NT2/D1 (cell line): ENCODE measurements at regions not wholly inside any gene's neighbourhood (a gene's known extent, or its start where the extent isn't known, plus 50 kb on each side); places are given as distances from the start of the nearest gene placed in this dataset.

Experiments
- DNase-seq: peaks from one replicate; pipeline ENCODE4 v3.0.0-alpha.2; 2011; ENCODE audit warnings: low read depth, low spot score
- H3K27me3 ChIP-seq: 2 replicates; pipeline ENCODE4 v1.6.0; 2011; ENCODE audit warnings: mild to moderate bottlenecking; ENCODE audit not compliant: insufficient read length, insufficient read depth
- H3K36me3 ChIP-seq: 2 replicates; pipeline ENCODE4 v1.6.1; 2011; ENCODE audit warnings: mild to moderate bottlenecking, low read length, mixed read lengths; ENCODE audit not compliant: insufficient read depth, insufficient read length
- H3K4me1 ChIP-seq: 2 replicates; pipeline ENCODE4 v1.5.1; 2011; ENCODE audit not compliant: insufficient read depth, insufficient read length
- H3K4me3 ChIP-seq: 2 replicates; pipeline ENCODE4 v1.5.1; 2011; ENCODE audit warnings: low read depth; ENCODE audit not compliant: insufficient read length
- H3K9ac ChIP-seq: 2 replicates; pipeline ENCODE4 v1.6.0; 2011; ENCODE audit warnings: low read depth; ENCODE audit not compliant: insufficient read length
- H3K9me3 ChIP-seq: 2 replicates; pipeline ENCODE4 v1.5.1; 2011; ENCODE audit warnings: mild to moderate bottlenecking, low read length; ENCODE audit not compliant: insufficient read depth
- SUZ12 ChIP-seq: IDR thresholded peaks from 2 replicates; pipeline ENCODE4 v1.6.1; 2011; ENCODE audit not compliant: insufficient read length, insufficient read depth; ENCODE audit errors: extremely low read depth
- YY1 ChIP-seq: IDR thresholded peaks from 2 replicates; pipeline ENCODE4 v1.6.1; 2011; ENCODE audit not compliant: insufficient read length, insufficient read depth
- ZNF274 ChIP-seq: IDR thresholded peaks from 2 replicates; pipeline ENCODE4 v1.6.1; 2011; ENCODE audit warnings: mild to moderate bottlenecking, low read depth, low read length

DNA sequence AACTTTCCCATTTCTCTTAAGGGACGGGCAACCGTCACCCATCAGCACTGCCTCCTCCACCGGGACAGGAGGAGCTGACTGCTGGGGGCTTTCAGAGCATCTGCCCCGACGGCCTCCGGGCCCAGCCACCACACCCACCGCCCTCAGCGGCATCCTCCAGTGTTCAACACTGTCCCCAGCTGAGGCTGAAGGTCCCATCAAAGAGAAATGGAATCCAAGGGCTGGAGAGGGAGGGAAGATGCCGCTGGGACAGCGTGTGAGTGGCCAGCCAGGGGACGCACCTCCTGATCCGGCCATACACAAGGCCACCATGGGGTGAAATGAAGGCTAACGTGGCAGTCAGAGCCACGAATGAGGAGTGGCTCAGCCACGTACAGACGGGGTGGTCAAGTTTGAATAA lies 153.6 kb upstream of the PPP2R2D start:
- Histone ChIP-seq H3K4me1 (peaks cover 39% of the 10 kb centered on the region), H3K9ac (no peak overlapping the region), H3K4me3 (no peak overlapping the region), H3K27me3 (peaks cover 10% of the 10 kb centered on the region), H3K9me3 (no peaks in the 10 kb centered on the region), H3K36me3 (no peaks in the 10 kb centered on the region)
- no peak for DNase-seq
- TF ChIP-seq SUZ12 (no peak), ZNF274 (no peak), YY1 (no peak)

DNA sequence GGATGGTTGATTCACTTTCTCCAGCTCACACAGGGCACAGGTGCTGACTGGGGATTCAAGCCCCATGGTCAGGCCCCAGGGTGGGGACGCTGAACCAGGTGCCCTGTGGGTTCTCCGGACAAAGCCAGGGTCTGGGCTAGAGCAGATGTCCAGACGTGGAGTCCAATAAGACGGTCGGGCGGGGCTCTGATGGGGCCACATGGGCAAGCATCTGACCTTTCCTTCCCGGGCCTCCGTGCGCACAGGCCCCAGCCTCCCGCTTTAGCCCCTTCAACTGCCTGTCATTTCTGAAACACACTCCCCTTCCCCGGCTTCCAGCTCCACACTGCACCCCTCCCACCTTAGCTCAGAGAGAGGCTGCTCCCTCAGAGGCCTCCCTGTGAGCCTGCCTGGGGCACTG lies 153.0 kb upstream of the PPP2R2D start:
- DNase-seq = no peak
- no peaks in the 10 kb centered on the region for H3K9me3 ChIP-seq
- no peak overlapping the region for H3K9ac ChIP-seq
- H3K27me3 ChIP-seq = peaks cover 10% of the 10 kb centered on the region
- no peak overlapping the region for H3K4me3 ChIP-seq
- H3K4me1 ChIP-seq = peaks cover 39% of the 10 kb centered on the region
- no peaks in the 10 kb centered on the region for H3K36me3 ChIP-seq
- TF ChIP-seq ZNF274 (no peak), YY1 (no peak), SUZ12 (no peak)

DNA sequence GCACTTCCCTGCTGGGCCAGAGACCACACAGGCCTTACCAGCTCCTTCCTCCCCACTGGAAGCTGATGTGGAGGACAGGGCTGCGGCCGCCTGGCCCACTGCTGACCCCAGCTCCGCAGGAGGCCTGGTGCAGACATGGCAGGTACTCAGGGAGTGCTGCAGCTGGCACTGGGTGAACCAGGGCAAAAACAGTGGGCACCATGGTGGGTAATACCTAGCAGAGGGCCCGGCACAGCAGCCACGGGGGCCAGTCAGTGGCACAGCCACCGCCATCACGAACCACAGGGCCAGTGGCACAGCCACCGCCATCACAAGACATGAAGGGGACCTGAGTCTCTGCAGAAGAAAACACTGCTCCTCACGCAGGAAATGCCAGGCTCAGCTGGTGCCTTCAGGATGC lies 152.6 kb upstream of the PPP2R2D start:
- Histone ChIP-seq H3K27me3 (peaks cover 10% of the 10 kb centered on the region), H3K9me3 (no peaks in the 10 kb centered on the region), H3K4me3 (no peak overlapping the region), H3K4me1 (peaks cover 41% of the 10 kb centered on the region), H3K36me3 (no peaks in the 10 kb centered on the region), H3K9ac (no peak overlapping the region)
- no peak for DNase-seq
- no peak for TF ChIP-seq ZNF274
- TF ChIP-seq YY1 = no peak
- no peak for TF ChIP-seq SUZ12

DNA sequence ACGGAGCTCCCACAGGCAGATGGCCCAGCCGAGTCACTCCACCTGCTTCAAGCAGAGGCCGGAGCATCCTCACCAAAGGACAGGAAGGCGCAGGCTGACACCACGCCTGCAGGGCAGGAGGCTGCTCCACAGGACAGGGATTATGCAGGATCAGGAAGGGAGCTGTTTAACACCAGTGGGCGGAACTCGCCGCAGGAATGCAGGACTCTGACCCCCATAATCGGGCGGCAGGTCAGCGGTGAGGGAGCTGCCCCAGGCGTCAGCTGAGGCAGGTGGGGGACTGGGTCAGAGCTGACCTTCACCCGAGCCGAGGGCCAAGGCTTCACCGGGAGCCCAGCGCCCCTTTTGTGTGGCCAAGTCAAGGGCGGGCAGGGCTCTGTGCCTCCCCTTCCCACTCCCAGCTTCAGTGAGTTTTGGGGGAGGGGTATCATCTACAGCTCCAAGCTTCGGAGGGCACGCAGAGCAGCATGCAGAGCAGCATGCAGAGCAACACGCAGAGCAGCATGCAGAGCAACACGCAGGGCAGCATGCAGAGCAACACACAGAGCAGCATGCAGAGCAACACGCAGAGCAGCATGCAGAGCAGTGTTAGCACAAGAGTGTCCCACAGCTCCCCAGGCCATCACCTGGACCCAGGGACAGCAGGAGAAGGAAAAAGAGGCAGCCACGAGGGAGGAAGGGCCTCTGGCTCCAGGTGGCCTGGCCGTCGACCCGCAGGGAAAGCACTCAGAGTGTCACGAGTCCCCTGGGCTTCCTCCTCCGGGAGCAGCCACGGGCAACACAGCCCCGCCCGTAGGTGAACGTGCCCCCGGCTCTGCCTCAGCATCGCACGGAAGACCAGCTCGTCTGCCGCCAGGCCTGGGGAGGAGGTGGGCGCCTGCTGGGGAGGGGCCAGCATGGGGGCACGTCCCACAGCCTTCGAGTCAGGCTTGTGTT lies 151.7 kb upstream of the PPP2R2D start:
- Histone ChIP-seq H3K4me1 (peaks cover 35% of the 10 kb centered on the region), H3K36me3 (no peaks in the 10 kb centered on the region), H3K27me3 (peaks cover 10% of the 10 kb centered on the region), H3K4me3 (no peak overlapping the region), H3K9me3 (no peaks in the 10 kb centered on the region), H3K9ac (peak overlapping the region; percentile 21)
- no peak for DNase-seq
- TF ChIP-seq YY1 (no peak), ZNF274 (no peak)

DNA sequence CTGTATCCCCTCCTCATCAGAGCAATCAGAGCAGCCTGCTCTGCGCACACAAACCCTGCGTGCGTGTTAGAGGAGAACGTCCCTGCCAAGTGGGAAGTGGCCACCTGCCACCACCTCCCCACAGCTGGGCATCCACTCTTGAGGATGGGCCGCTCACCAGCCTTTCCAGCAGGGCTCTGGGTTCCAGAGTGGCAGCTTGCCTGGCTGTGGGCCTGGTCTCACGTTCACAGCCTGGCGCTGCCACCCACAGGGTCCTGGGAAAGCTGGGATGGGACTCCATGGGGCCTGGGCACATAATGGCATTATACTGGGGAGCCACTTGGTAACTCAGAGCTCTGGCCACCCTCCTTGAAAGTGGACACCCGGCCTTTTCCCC lies 151.1 kb upstream of the PPP2R2D start:
- no peak for DNase-seq
- Histone ChIP-seq H3K4me1 (peaks cover 32% of the 10 kb centered on the region), H3K9ac (peak overlapping the region; percentile 21), H3K27me3 (peaks cover 10% of the 10 kb centered on the region), H3K9me3 (no peaks in the 10 kb centered on the region), H3K4me3 (no peak overlapping the region), H3K36me3 (no peaks in the 10 kb centered on the region)
- TF ChIP-seq SUZ12 (no peak), YY1 (no peak), ZNF274 (no peak)

DNA sequence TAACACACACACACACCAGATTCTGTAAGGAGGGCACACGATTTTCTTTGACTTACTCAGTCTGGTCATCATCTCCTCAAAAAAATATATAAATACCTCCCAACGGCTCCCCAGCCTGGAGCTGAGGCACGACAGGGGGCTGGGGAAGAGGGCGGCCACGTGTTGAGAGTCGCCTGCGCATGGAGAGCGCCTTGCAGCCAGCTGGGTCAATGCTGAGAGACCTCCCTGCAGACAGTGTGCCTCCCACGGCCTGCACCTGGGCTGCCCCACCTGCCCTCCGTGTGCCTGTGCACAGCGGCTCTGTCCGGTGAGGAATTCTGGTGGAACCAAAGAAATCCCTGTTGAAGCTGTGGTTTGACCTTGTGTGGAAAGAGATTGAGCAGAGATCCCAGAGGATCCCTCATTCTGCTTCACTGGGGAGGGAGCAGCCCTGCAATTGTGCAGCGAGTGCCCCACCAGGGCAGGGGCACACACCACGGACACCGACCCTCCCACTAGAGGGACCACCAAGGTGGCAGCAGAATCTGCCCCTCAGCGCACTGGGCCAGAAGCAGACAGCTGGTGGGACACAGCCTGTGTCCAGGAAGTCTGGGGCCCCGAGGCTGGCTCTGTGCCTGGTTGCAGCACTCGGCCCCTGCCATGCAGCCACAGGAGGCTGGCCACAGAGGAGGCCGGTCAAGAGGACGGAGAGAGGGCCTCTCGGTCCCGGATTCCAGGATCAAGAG lies 150.5 kb upstream of the PPP2R2D start:
- peaks cover 10% of the 10 kb centered on the region for H3K27me3 ChIP-seq
- H3K4me1 ChIP-seq = peaks cover 32% of the 10 kb centered on the region
- no peaks in the 10 kb centered on the region for H3K9me3 ChIP-seq
- no peak for DNase-seq
- H3K4me3 ChIP-seq = no peak overlapping the region
- no peak overlapping the region for H3K9ac ChIP-seq
- no peak for TF ChIP-seq ZNF274
- TF ChIP-seq SUZ12 = no peak
- TF ChIP-seq YY1 = no peak
- no peaks in the 10 kb centered on the region for H3K36me3 ChIP-seq

DNA sequence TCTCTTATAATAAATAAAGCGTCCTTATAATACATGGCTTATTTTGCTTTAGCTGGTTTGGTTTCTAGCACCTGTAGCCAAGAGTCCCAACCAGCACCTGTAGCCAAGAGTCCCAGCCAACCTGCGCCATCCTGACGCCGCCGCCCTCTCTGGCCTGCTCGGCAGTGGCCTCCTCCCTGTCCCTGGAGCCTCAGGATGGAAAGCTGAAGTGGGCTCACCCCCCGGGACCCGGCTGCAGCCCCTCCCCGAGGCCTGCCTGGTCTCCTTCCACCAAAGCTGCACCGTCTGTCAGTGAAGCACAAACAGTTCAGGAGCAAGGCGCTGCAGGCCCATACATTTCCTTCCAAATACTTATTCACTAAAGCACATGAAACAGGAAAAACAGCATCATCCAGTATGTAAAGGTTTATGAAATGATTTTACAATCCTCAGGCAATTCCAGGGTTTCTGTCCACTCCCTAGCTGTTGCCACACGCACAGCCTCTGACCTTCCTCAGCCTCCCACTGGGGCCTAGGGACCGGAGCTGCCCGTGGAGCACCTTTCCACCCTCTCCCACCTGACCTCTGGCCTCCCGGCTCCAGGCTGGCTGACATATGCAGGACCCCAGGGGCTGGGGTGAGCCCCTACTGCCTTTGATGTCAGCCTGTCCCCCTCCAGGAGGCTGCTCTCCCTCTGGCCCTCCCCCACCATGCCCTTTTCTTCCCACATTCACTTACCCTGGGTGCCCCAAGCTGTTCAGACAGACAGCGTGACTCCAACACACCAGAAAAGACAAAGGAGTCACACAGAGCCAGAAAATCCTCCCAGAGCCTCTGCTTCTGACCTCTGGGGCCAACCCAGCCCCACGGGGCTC lies 149.6 kb upstream of the PPP2R2D start:
- H3K9ac ChIP-seq = no peak overlapping the region
- H3K36me3 ChIP-seq = no peaks in the 10 kb centered on the region
- DNase-seq = no peak
- H3K4me3 ChIP-seq = no peak overlapping the region
- H3K4me1 ChIP-seq = peaks cover 32% of the 10 kb centered on the region
- TF ChIP-seq YY1 = no peak
- no peak for TF ChIP-seq ZNF274
- TF ChIP-seq SUZ12 = no peak
- no peaks in the 10 kb centered on the region for H3K9me3 ChIP-seq
- H3K27me3 ChIP-seq = peaks cover 10% of the 10 kb centered on the region
